Liver (tissue), 8 donors: ENCODE measurements at regions not wholly inside any gene's neighbourhood (a gene's known extent, or its start where the extent isn't known, plus 50 kb on each side); places are given as distances from the start of the nearest gene placed in this dataset.

Source experiments
- DNase-seq: peaks from one replicate; pipeline ENCODE4 v3.0.0-alpha.2; 2017; ENCODE audit warnings: low spot score
- H3K27ac ChIP-seq, 2 donors: one replicate each; pipeline ENCODE4 v1.7.0; 2013; ENCODE audit warnings: inconsistent platforms in 2 of 2, low read length in 2 of 2, control low read depth in 1 of 2, low read depth in 1 of 2, mild to moderate bottlenecking in 1 of 2
- H3K27me3 ChIP-seq, 4 donors: one replicate each; pipeline versions ENCODE4 v1.6.1 to v1.7.0; 2013; ENCODE audit warnings: low read length in 3 of 4, inconsistent platforms in 1 of 4, mild to moderate bottlenecking in 1 of 4, moderate library complexity in 1 of 4; ENCODE audit not compliant: control insufficient read depth in 4 of 4, insufficient read depth in 4 of 4
- H3K36me3 ChIP-seq, 4 donors: one replicate each; pipeline versions ENCODE4 v1.6.1 to v1.7.0; 2013; ENCODE audit warnings: low read length in 3 of 4, mild to moderate bottlenecking in 3 of 4, low read depth in 1 of 4, moderate library complexity in 1 of 4; ENCODE audit not compliant: control insufficient read depth in 4 of 4, insufficient read depth in 3 of 4
- H3K4me1 ChIP-seq, 4 donors: one replicate each; pipeline versions ENCODE4 v1.6.1 to v1.7.0; 2013; ENCODE audit warnings: low read length in 3 of 4, mild to moderate bottlenecking in 3 of 4, moderate library complexity in 1 of 4; ENCODE audit not compliant: control insufficient read depth in 4 of 4, insufficient read depth in 4 of 4
- H3K4me3 ChIP-seq, 3 donors: one replicate each; pipeline versions ENCODE4 v1.6.1 to v1.7.0; 2013; ENCODE audit warnings: low read length in 3 of 3, control low read depth in 1 of 3, low read depth in 1 of 3, mild to moderate bottlenecking in 1 of 3
- H3K9ac ChIP-seq, 2 donors: one replicate each; pipeline ENCODE4 v1.7.0; 2013; ENCODE audit warnings: low read length in 2 of 2, mild to moderate bottlenecking in 2 of 2, moderate library complexity in 2 of 2, control low read depth in 1 of 2, low read depth in 1 of 2
- H3K9me3 ChIP-seq, 4 donors: one replicate each; pipeline versions ENCODE4 v1.6.1 to v1.7.0; 2013; ENCODE audit warnings: low read length in 3 of 4; ENCODE audit not compliant: control insufficient read depth in 4 of 4
- EGR1 ChIP-seq, 2 donors: IDR thresholded peaks; 2 replicates each; pipeline ENCODE4 v1.6.1; 2016 to 2018; ENCODE audit warnings: antibody characterized with exemption in 2 of 2, low read depth in 2 of 2
- FOXA1 ChIP-seq: IDR thresholded peaks from 2 replicates; pipeline ENCODE4 v1.6.1; 2016; ENCODE audit warnings: antibody characterized with exemption
- FOXA2 ChIP-seq: IDR thresholded peaks from 2 replicates; pipeline ENCODE4 v1.6.1; 2016; ENCODE audit warnings: antibody characterized with exemption
- GABPA ChIP-seq, 2 donors: IDR thresholded peaks in 1 of 2; conservative IDR thresholded peaks in 1 of 2; 2 replicates each; pipeline ENCODE4 v1.6.1; 2016; ENCODE audit warnings: antibody characterized with exemption in 2 of 2, mild to moderate bottlenecking in 1 of 2, moderate library complexity in 1 of 2
- HNF4A ChIP-seq, 2 donors: conservative IDR thresholded peaks; 2 replicates each; pipeline ENCODE4 v1.6.1; 2016; ENCODE audit warnings: antibody characterized with exemption in 2 of 2, mild to moderate bottlenecking in 2 of 2
- HNF4G ChIP-seq: IDR thresholded peaks from 2 replicates; pipeline ENCODE4 v1.6.1; 2016; ENCODE audit warnings: antibody characterized with exemption
- JUND ChIP-seq, 2 donors: IDR thresholded peaks; 2 replicates each; pipeline ENCODE4 v1.6.1; 2016; ENCODE audit warnings: antibody characterized with exemption in 2 of 2
- NR2F2 ChIP-seq: IDR thresholded peaks from 2 replicates; pipeline ENCODE4 v1.6.1; 2016; ENCODE audit warnings: antibody characterized with exemption
- RAD21 ChIP-seq, 2 donors: IDR thresholded peaks; 2 replicates each; pipeline ENCODE4 v1.6.1; 2016; ENCODE audit warnings: antibody characterized with exemption in 2 of 2, mild to moderate bottlenecking in 2 of 2
- RXRA ChIP-seq, 2 donors: IDR thresholded peaks; 2 replicates each; pipeline ENCODE4 v1.6.1; 2017 to 2018; ENCODE audit warnings: antibody characterized with exemption in 2 of 2, mild to moderate bottlenecking in 1 of 2
- SP1 ChIP-seq: IDR thresholded peaks from 2 replicates; pipeline ENCODE4 v1.6.1; 2018; ENCODE audit warnings: antibody characterized with exemption, mild to moderate bottlenecking
- TAF1 ChIP-seq: conservative IDR thresholded peaks from 2 replicates; pipeline ENCODE4 v1.6.1; 2016; ENCODE audit warnings: antibody characterized with exemption, mild to moderate bottlenecking
- YY1 ChIP-seq: IDR thresholded peaks from 2 replicates; pipeline ENCODE4 v1.6.1; 2016; ENCODE audit warnings: antibody characterized with exemption, mild to moderate bottlenecking
- WGBS: extraction: QIAGEN DNeasy Blood & Tissue Kit; methylation state at CpG from one replicate; pipeline ENCODE4 v1.1.7; 2013; 5-methylcytosine and 5-hydroxymethylcytosine counted together
- TF ChIP-seq, protein P1 (sequence below): IDR thresholded peaks from 2 replicates; pipeline ENCODE4 v1.6.1; 2016; ENCODE audit warnings: antibody characterized with exemption
- TF ChIP-seq, protein P2 (sequence below): IDR thresholded peaks from 2 replicates; pipeline ENCODE4 v1.6.1; 2016; ENCODE audit warnings: antibody characterized with exemption
- TF ChIP-seq, protein P3 (sequence below): IDR thresholded peaks from 2 replicates; pipeline ENCODE4 v1.6.1; 2016; ENCODE audit warnings: antibody characterized with exemption, mild to moderate bottlenecking
- TF ChIP-seq, protein P4 (sequence below): fragments of 150-350 bp; IDR thresholded peaks from 2 replicates; pipeline ENCODE4 v1.5.1; 2017; ENCODE audit warnings: improper control_type of control experiment, low read depth, low read length; ENCODE audit not compliant: missing input control
- TF ChIP-seq, protein P5 (sequence below): IDR thresholded peaks from 2 replicates; pipeline ENCODE4 v1.6.1; 2016; ENCODE audit warnings: antibody characterized with exemption
- donor health status: healthy.
- donor health status: healthy.
- donor health status: healthy.
- donor health status: healthy.
- donor health status: healthy.

DNA sequence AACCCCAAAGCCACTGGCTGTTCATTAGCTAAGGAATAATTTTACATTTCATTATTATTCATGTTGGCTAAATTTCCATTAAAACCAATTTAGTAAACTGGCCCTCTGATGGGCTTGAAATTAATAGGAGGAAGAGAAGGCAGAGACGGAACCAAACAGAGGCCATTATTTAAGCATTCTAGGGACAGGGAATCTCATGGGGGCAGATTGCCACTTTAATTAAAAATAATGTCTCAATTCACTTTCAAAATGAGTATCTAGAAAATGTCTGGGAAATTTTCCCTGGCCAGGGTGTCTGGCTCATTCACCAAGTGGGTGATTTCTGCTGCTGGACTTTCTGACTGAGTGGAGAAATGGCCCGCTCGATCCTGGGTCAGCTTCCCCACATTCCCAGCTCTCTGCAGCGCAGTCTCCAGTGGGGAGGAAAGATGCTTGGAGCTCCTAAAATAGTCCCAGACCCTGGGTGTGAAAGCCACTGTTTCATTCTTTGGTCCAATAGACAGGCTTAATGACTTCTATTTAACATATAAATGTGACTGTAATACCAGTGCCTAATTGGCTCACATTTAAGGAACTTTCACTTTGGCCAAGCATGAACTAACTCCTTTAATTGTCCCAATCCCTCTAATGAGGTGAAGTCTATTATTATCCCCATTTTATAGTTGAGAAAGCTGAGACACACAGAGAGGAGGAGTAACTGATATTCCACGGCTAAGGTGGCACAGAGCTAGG, 64.3 kb downstream of the IRX6 start:
- 91% methylated on average over 5 of the region's 5 CpGs for WGBS
- no peaks in the 10 kb centered on the region for H3K9me3 ChIP-seq
- DNase-seq: no peak
- no peak overlapping the region for H3K9ac ChIP-seq
- H3K27me3 ChIP-seq: peaks cover 0 to 2% (median 0%) of the 10 kb centered on the region in 4 donors
- H3K4me1 ChIP-seq: no peaks in the 10 kb centered on the region
- H3K27ac ChIP-seq: no peak overlapping the region
- no peaks in the 10 kb centered on the region for H3K36me3 ChIP-seq
- no peak for TF ChIP-seq RXRA (IDR thresholded peaks at IDR 0.05)
- no peak for TF ChIP-seq HNF4G
- TF ChIP-seq SP1: no peak
- no peak for TF ChIP-seq YY1
- no peak for TF ChIP-seq FOXA1
- TF ChIP-seq FOXA2: no peak
- no peak for TF ChIP-seq TAF1
- TF ChIP-seq, protein P1, sequence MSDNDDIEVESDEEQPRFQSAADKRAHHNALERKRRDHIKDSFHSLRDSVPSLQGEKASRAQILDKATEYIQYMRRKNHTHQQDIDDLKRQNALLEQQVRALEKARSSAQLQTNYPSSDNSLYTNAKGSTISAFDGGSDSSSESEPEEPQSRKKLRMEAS: no peak
- no peak for TF ChIP-seq NR2F2
- TF ChIP-seq, protein P2, sequence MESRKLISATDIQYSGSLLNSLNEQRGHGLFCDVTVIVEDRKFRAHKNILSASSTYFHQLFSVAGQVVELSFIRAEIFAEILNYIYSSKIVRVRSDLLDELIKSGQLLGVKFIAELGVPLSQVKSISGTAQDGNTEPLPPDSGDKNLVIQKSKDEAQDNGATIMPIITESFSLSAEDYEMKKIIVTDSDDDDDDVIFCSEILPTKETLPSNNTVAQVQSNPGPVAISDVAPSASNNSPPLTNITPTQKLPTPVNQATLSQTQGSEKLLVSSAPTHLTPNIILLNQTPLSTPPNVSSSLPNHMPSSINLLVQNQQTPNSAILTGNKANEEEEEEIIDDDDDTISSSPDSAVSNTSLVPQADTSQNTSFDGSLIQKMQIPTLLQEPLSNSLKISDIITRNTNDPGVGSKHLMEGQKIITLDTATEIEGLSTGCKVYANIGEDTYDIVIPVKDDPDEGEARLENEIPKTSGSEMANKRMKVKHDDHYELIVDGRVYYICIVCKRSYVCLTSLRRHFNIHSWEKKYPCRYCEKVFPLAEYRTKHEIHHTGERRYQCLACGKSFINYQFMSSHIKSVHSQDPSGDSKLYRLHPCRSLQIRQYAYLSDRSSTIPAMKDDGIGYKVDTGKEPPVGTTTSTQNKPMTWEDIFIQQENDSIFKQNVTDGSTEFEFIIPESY: no peak
- TF ChIP-seq, protein P3, sequence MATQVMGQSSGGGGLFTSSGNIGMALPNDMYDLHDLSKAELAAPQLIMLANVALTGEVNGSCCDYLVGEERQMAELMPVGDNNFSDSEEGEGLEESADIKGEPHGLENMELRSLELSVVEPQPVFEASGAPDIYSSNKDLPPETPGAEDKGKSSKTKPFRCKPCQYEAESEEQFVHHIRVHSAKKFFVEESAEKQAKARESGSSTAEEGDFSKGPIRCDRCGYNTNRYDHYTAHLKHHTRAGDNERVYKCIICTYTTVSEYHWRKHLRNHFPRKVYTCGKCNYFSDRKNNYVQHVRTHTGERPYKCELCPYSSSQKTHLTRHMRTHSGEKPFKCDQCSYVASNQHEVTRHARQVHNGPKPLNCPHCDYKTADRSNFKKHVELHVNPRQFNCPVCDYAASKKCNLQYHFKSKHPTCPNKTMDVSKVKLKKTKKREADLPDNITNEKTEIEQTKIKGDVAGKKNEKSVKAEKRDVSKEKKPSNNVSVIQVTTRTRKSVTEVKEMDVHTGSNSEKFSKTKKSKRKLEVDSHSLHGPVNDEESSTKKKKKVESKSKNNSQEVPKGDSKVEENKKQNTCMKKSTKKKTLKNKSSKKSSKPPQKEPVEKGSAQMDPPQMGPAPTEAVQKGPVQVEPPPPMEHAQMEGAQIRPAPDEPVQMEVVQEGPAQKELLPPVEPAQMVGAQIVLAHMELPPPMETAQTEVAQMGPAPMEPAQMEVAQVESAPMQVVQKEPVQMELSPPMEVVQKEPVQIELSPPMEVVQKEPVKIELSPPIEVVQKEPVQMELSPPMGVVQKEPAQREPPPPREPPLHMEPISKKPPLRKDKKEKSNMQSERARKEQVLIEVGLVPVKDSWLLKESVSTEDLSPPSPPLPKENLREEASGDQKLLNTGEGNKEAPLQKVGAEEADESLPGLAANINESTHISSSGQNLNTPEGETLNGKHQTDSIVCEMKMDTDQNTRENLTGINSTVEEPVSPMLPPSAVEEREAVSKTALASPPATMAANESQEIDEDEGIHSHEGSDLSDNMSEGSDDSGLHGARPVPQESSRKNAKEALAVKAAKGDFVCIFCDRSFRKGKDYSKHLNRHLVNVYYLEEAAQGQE: no peak
- TF ChIP-seq, protein P4, sequence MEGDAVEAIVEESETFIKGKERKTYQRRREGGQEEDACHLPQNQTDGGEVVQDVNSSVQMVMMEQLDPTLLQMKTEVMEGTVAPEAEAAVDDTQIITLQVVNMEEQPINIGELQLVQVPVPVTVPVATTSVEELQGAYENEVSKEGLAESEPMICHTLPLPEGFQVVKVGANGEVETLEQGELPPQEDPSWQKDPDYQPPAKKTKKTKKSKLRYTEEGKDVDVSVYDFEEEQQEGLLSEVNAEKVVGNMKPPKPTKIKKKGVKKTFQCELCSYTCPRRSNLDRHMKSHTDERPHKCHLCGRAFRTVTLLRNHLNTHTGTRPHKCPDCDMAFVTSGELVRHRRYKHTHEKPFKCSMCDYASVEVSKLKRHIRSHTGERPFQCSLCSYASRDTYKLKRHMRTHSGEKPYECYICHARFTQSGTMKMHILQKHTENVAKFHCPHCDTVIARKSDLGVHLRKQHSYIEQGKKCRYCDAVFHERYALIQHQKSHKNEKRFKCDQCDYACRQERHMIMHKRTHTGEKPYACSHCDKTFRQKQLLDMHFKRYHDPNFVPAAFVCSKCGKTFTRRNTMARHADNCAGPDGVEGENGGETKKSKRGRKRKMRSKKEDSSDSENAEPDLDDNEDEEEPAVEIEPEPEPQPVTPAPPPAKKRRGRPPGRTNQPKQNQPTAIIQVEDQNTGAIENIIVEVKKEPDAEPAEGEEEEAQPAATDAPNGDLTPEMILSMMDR: no peak
- TF ChIP-seq RAD21 (IDR thresholded peaks at IDR 0.05): no peak
- TF ChIP-seq GABPA (IDR thresholded peaks at IDR 0.05 in 1 of 2, conservative IDR thresholded peaks at IDR 0.05 in 1 of 2): no peak
- TF ChIP-seq EGR1 (IDR thresholded peaks at IDR 0.05; ENCODE audit: low read depth in 2 of 2): no peak
- TF ChIP-seq HNF4A (conservative IDR thresholded peaks at IDR 0.05): no peak
- TF ChIP-seq JUND (IDR thresholded peaks at IDR 0.05): no peak
- TF ChIP-seq, protein P5, sequence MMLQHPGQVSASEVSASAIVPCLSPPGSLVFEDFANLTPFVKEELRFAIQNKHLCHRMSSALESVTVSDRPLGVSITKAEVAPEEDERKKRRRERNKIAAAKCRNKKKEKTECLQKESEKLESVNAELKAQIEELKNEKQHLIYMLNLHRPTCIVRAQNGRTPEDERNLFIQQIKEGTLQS: no peak
- no peak overlapping the region for H3K4me3 ChIP-seq
